Ishikawa (cell line): ENCODE measurements at regions not wholly inside any gene's neighbourhood (a gene's known extent, or its start where the extent isn't known, plus 50 kb on each side); places are given as distances from the start of the nearest gene placed in this dataset.

Source experiments
- CEBPB ChIP-seq: IDR thresholded peaks from 2 replicates; pipeline ENCODE4 v1.6.1; 2012
- CREB1 ChIP-seq: IDR thresholded peaks from 2 replicates; pipeline ENCODE4 v1.6.1; 2012; ENCODE audit warnings: low read depth
- EP300 ChIP-seq: IDR thresholded peaks from 2 replicates; pipeline ENCODE4 v1.6.1; 2012; ENCODE audit warnings: borderline replicate concordance
- RAD21 ChIP-seq: IDR thresholded peaks from 2 replicates; pipeline ENCODE4 v1.6.1; 2012; ENCODE audit warnings: low read depth
- REST ChIP-seq: IDR thresholded peaks from 2 replicates; pipeline ENCODE4 v1.6.1; 2012; ENCODE audit warnings: low read depth, mild to moderate bottlenecking
- TAF1 ChIP-seq: IDR thresholded peaks from 2 replicates; pipeline ENCODE4 v1.6.1; 2012; ENCODE audit warnings: low read depth, mild to moderate bottlenecking
- TCF12 ChIP-seq: IDR thresholded peaks from 2 replicates; pipeline ENCODE4 v1.6.1; 2012; ENCODE audit warnings: low read depth
- TEAD4 ChIP-seq: IDR thresholded peaks from 2 replicates; pipeline ENCODE4 v1.6.1; 2012
- ZBTB7A ChIP-seq: IDR thresholded peaks from 2 replicates; pipeline ENCODE4 v1.6.1; 2012; ENCODE audit warnings: low read depth

GRCh38 chr1:90193116-90193515 is 198.2 kb downstream of the ZNF326 start:
- TF ChIP-seq CEBPB (no peak), TAF1 (no peak), REST (no peak), CREB1 (no peak), ZBTB7A (no peak), TCF12 (no peak), RAD21 (no peak), EP300 (no peak), TEAD4 (no peak)
